ENCODE measurements at regions not wholly inside any gene's neighbourhood (a gene's known extent, or its start where the extent isn't known, plus 50 kb on each side); places are given as distances from the start of the nearest gene placed in this dataset.
"Not testable (repeated sequence)": the region's sequence is repeated elsewhere in the genome, so short reads cannot be mapped to it uniquely, and the experiment has no call there.

DNA sequence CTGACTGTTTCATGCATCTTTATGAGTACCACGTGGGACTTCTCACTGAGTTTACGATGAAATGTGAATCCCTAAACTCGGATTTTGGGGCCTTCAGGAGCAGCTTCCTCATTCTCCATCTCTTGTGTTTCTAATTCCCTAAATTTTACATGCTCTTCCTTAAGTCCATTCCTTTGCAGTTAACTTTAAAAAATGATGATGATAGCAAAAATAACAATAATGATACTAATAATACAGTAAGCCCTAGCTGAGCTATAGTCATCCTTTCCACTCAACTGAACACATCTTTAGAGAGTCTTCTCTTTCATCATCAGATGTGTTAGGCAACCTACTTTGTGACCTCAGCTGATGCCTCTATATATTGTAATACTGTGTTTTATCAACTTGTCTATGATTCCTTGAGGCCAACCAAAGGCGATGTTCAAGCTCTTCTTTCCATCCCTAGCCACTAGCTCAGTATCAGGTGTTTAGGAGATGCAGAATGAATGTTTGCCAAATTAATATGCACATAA lies 1196.4 kb downstream of the VRK1 start:
- DNase-seq = no peak

DNA sequence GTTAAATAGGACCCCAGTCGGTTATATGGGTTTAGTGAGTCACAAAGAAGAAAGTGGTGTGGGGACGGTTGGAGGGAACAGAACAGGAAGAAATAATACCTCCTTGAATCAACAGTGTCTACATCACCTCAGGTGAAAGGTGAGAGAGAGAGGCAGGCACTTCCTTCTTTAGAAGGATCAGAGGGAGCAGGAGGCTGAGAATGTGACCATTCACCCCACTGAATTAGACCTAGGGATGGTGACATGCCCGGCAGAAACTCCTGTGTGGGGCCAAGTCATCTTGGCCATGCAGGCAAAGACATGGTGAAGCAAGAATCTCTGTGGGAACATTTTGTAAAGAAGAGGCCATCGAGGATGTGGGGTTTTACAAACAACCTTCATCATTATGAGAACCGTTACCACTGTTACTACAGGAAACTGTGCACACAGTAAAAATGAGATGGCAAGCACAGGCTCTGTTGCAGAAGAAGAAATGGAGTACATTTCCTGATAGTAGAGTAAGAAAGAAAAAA lies 1196.9 kb downstream of the VRK1 start:
- DNase-seq = no peak

DNA sequence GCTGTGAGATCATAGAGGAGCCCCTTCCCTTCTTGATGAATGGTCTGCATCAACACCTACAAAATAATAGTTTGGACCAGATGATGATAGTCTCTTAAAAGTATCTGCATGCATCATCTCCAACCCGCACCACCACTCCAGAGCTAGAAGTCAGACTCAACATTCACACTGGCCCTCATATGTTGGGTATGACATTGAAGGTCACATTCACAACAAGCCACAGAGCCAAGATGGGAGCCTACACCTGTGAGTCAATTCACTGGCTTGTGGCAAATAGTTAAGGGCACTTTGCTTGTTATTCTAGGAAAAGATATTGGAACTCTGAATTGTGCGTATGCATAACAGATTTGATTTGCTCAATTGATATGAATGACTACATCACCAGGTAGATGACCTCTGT lies 1197.9 kb downstream of the VRK1 start:
- DNase-seq = no peak

DNA sequence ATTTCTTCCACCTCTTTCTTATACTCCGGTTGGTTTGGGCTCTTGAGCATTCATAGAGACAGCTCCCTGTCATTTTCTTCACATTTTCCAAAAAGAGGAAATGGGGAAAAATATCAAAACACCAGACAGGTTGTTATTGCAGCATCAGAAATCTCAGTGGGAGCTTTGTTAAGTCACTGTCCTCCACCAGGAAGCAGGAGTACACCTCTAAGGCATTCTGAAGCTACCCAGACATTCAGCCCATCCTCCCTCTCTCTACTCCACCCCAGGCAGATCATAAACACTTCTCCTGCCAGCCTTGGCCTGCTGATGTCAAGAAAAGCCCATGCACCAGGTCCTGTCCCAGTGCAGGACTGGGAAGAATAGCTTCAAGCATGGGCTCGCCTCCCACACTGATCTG lies 1198.3 kb downstream of the VRK1 start:
- no peak for DNase-seq

DNA sequence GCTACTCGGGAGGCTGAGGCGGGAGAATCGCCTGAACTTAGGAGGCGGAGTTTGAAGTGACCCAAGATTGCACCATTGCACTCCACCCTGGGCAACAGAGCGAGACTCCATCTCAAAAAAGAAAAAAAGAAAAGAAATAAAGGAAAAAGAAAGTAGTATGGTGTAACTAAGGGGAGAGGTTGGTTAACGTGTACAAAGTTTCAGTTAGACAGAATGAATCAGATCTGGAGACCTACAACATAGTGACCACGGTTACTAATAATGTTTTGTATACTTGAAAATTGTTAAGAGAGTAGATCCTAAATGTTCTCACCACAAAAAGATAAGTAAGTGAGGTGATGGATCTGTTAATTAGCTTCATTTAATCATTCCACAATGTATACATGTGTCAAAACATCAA lies 1208.8 kb downstream of the VRK1 start:
- DNase-seq = no peak

DNA sequence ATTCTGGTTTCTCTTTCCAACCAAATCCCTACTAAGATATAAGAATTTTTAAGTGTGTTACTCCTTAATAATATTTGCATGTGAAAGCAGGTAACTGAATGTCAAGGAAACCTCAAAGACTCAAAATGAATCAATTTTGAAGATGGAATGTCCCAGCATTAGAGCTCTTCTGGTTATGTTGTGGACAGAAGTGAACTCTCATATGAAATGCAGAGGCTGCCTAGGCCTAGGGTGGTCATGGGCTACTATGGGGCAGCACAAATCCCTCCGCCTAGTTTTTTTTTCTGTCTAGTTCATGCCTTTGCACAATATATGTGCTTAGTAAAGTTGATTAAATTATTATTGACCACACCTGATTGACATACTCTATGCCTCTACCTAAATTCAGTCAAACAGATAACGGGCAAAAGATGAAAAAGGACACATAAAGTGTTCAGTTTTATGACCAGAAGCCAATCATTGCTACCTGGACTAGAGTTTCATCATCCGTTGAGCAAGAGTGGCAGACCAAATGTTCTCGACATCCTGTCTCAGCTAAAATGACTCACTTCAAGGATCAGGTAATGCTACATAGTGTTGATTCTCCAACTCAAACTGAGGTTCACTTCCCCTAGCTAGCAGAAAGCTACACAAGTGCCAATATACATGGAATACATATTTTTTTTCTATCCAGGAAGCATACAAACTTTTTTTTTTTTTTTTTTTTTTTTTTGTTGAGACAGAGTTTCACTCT lies 1211.4 kb downstream of the VRK1 start:
- no peak for DNase-seq

GRCh38 chr14:98009177-98009576 lies 1212.0 kb downstream of the VRK1 start:
- DNase-seq = not testable (repeated sequence)

DNA sequence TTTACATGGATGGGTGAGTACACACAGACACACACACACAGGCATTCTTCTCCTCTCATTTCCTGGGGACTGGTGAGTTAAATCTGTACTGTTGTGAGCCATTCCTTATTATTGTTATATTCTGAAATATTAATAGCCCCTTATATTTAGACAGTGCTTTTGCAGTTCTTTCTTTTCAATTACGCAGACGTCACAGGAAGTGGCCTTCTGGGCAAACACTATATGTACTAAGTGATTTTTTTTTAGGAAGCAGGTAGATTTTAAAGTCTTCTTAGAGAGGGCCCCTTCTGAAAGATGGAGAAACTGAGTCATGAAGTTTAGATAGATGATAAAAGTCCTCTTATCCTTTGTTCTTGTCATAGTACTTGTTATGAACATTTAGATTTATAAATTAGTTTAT lies 1213.6 kb downstream of the VRK1 start:
- DNase-seq = no peak

GRCh38 chr14:98014851-98015615 lies 1217.9 kb downstream of the VRK1 start:
- no peak for DNase-seq

- no peak for DNase-seq
Measured at GRCh38 chr14:98015921-98016320, 1218.7 kb downstream of the VRK1 start.

DNA sequence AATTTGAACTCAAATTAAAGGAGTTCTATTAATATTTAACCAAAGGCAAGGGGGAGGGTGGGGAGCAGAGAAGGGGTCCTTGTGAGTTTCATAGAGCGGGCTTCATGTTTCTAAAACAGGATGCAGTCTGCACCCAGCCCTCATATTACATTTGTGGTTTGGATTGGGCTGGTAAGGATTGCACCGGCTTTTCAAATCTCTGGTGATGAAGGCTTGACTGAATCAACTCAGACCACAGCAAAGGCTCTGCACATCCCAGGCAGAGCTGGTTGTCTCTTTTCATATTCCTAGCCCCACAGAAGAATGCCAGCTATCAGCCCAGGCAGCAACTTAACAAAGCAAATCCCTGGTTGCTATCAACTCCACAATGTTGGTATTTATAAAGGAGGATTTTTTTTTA lies 1221.4 kb downstream of the VRK1 start:
- DNase-seq = no peak

DNA sequence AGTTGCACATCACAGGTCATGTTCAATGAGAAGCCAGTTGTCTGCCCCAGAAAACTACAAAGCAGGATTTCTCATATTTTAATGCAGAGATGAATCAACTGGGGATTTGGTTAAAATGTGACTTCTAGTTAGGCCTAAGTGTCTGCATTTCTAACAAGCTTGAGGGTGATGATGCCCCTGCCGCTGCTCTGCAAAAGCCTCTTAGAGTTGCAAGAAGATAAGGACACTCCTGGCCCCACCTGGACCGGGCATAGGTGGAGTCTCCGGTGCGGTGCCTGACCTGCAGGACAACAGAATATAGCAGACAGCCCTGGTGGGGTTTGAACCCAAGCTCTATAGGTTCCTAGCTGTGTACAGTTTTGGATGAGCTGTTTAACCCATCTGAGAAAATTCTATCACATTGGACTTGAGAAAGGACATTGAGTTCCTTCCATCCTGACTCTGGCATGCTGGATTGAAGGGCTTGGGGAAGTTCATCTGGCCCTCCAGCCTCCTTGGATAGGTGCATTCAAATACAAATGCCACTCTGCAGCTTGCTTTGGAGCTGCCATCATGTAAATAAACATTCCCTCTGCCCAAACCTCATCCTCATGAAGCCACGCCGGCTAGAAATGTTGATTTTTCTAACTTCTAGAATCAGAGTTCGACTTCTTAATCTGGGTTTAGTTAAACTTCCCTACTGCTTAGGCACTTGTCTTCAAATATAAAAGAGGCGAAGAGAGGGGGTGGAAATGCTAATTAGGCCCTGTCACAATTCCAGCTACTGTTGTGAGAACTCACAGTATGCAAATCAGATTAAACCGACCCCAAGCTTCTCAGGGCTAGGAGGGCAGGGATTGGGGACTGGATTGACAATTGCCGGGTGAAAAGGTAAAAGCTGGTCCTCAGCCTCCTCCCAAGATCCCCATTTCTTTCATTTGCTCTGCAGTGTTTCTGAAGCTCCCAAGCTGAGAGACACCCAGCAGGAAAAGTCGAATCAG lies 1225.6 kb downstream of the VRK1 start:
- no peak for DNase-seq

- no peak for DNase-seq
Measured at GRCh38 chr14:98028162-98028561, 1231.0 kb downstream of the VRK1 start.

GRCh38 chr14:98035396-98035795 lies 1236.6 kb downstream of the BCL11B start:
- DNase-seq = no peak

DNA sequence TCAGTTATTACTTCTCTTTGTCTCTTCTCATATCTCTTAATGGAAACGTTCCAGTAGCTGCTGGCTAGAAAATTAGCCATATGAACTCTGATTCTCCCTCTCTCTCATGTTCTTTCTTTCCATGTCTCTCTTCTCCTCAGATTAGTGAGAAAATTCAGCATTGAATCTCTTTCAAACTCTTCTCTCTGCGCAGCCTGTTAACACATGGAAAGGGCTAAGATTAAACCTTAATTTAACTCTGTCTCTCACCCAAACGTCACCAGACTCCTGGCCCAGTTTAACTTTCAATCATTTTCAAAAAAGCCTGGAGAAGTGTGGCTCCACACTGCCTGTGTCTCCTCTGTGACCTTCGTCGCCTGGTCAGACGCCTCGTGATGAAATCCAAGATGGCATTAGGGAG lies 1234.2 kb downstream of the BCL11B start:
- no peak for DNase-seq

- DNase-seq = no peak
Measured at GRCh38 chr14:98056946-98057345, 1215.1 kb downstream of the BCL11B start.

GRCh38 chr14:98059106-98059505 lies 1212.9 kb downstream of the BCL11B start:
- DNase-seq = no peak

GRCh38 chr14:98062083-98062482 lies 1209.9 kb downstream of the BCL11B start:
- DNase-seq = no peak

- no peak for DNase-seq
Measured at GRCh38 chr14:98069712-98070171, 1202.3 kb downstream of the BCL11B start.

DNA sequence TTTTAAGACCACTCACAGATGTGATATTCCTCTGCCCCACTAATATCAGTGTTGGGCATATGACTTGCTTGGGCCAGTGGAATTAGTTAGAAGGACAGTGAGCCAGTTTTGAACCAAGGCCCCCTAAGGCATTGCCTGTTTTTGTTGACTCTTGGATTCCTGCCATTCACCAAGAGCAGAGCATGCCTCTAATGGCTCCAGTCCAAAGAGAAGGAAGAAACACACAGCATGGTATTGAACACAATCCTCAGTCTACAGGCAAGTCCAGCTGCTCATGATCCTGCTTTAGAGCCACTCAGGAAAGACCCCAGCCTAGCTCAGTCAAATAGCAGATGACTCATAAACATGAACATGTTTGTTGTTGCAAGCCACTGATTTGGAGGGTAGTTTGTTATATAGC lies 1201.5 kb downstream of the BCL11B start:
- no peak for DNase-seq

DNA sequence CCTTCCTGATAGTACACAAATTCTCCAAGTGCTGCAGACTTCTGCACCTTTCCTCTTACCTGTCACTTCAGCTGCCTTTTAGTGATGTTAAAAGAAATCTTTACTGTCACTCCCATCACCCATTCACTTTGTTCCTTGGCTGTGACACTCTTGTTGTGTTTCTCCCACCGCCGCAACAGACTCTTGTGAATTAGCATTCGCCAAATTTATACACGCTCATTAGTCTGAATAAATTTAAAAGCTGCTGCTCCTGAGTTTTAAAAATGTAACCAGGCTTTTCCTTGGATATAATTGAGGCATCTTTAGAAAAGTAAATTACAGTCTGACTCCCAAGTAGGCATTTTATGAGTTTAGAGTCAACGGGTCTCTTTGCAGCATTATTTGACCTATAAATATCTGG lies 1197.9 kb downstream of the BCL11B start:
- DNase-seq = no peak

DNA sequence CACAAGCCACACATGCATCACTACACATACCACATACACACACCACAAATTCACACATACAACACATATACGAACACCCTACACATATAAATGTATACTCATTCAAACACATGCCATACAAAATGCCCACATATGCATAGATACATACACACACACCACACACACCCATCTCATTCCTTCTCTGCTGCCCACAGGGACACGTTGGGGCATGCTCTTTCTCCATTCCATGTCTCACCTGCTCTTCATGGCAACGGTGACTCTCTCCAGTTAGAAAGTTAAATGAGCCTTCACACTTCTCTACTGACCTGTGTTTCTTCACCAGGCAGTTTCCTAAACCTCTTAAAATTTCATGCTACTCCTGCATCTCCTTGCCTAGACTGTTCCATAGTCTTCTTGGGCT lies 1194.8 kb downstream of the BCL11B start:
- DNase-seq = no peak

GRCh38 chr14:98082833-98083232 lies 1189.2 kb downstream of the BCL11B start:
- no peak for DNase-seq
